CD14-positive monocyte (primary cell): ENCODE measurements at regions not wholly inside any gene's neighbourhood (a gene's known extent, or its start where the extent isn't known, plus 50 kb on each side); places are given as distances from the start of the nearest gene placed in this dataset.
A peak's percentile ranks its signal among the peaks of the same experiment; 100 is the strongest.

Experiments used
- DNase-seq, 3 donors: peaks; one replicate each; pipeline ENCODE4 v3.0.0-alpha.2; 2011 to 2022
- H2AFZ ChIP-seq: 2 replicates; pipeline ENCODE4 v1.6.0; 2012; ENCODE audit warnings: mild to moderate bottlenecking, low read depth, low read length, inconsistent platforms; ENCODE audit not compliant: insufficient read depth, poor library complexity, severe bottlenecking
- H3K27ac ChIP-seq, 2 donors: 1 replicate in 1 of 2; 2 replicates in 1 of 2; pipeline ENCODE4 v1.5.1; 2012 to 2013; ENCODE audit warnings: low read length in 2 of 2, control low read depth in 1 of 2, inconsistent platforms in 1 of 2, low read depth in 1 of 2, mild to moderate bottlenecking in 1 of 2
- H3K27me3 ChIP-seq, 2 donors: one replicate each; pipeline versions ENCODE4 v1.6.0 to v1.6.1; 2011 to 2013; ENCODE audit warnings: low read length in 2 of 2; ENCODE audit not compliant: control insufficient read depth in 2 of 2, insufficient read depth in 2 of 2
- H3K36me3 ChIP-seq, 2 donors: replicated peaks in 1 of 2; 1 replicate in 1 of 2; 2 replicates in 1 of 2; pipeline versions ENCODE4 v1.5.1 to v1.6.1; 2012 to 2013; ENCODE audit warnings: low read length in 2 of 2, control low read depth in 1 of 2, inconsistent platforms in 1 of 2, mild to moderate bottlenecking in 1 of 2; ENCODE audit not compliant: insufficient read depth in 2 of 2, control insufficient read depth in 1 of 2
- H3K4me1 ChIP-seq, 2 donors: 1 replicate in 1 of 2; 2 replicates in 1 of 2; pipeline versions ENCODE4 v1.5.1 to v1.6.1; 2012 to 2013; ENCODE audit warnings: low read length in 2 of 2, control low read depth in 1 of 2, inconsistent platforms in 1 of 2, mild to moderate bottlenecking in 1 of 2, moderate library complexity in 1 of 2; ENCODE audit not compliant: insufficient read depth in 2 of 2, control insufficient read depth in 1 of 2
- H3K4me2 ChIP-seq: replicated peaks from 2 replicates; pipeline ENCODE3; 2012; ENCODE audit warnings: low read length, moderate library complexity, mild to moderate bottlenecking; ENCODE audit not compliant: poor library complexity, severe bottlenecking; ENCODE audit errors: extremely low read depth
- H3K4me3 ChIP-seq, 3 experiments: fragments of 200-600 bp in 1 of 3; sonication (generic) in 1 of 3; replicated peaks in 1 of 3; 1 replicate in 2 of 3; 2 replicates in 1 of 3; pipeline ENCODE4 v1.5.1; 2011 to 2013; ENCODE audit warnings: low read length in 3 of 3, mild to moderate bottlenecking in 3 of 3, control low read depth in 2 of 3, low read depth in 2 of 3, inconsistent platforms in 1 of 3, moderate library complexity in 1 of 3
- H3K79me2 ChIP-seq: 2 replicates; pipeline ENCODE4 v1.6.0; 2012; ENCODE audit warnings: mild to moderate bottlenecking, control low read depth, inconsistent platforms, low read length, moderate library complexity; ENCODE audit not compliant: insufficient read depth
- H3K9ac ChIP-seq: 2 replicates; pipeline ENCODE4 v1.6.0; 2017; ENCODE audit warnings: low read length, mild to moderate bottlenecking; ENCODE audit not compliant: insufficient read depth, poor library complexity, severe bottlenecking
- H3K9me3 ChIP-seq, 2 donors: replicated peaks in 1 of 2; 1 replicate in 1 of 2; 2 replicates in 1 of 2; pipeline versions ENCODE4 v1.5.1 to v1.6.1; 2012 to 2013; ENCODE audit warnings: low read length in 2 of 2, control low read depth in 1 of 2; ENCODE audit not compliant: control insufficient read depth in 1 of 2, insufficient read depth in 1 of 2
- H4K20me1 ChIP-seq: 2 replicates; pipeline ENCODE4 v1.6.0; 2012; ENCODE audit warnings: mild to moderate bottlenecking, low read length, control low read depth, moderate library complexity; ENCODE audit not compliant: insufficient read depth
- H3K27ac Mint-ChIP-seq, 7 donors: one replicate each; pipeline ENCODE4 v1.8.0; 2020; ENCODE audit warnings: mild to moderate bottlenecking in 7 of 7, mixed read lengths in 7 of 7, moderate library complexity in 6 of 7, inconsistent platforms in 2 of 7
- H3K27me3 Mint-ChIP-seq, 3 donors: one replicate each; pipeline ENCODE4 v1.8.0; 2021 to 2022; ENCODE audit warnings: low read depth in 3 of 3, mild to moderate bottlenecking in 3 of 3, mixed read lengths in 3 of 3, moderate library complexity in 3 of 3, inconsistent platforms in 1 of 3
- H3K36me3 Mint-ChIP-seq, 2 donors: one replicate each; pipeline ENCODE4 v1.8.0; 2020; ENCODE audit warnings: mixed read lengths in 2 of 2, inconsistent platforms in 1 of 2, mild to moderate bottlenecking in 1 of 2
- H3K4me1 Mint-ChIP-seq: one replicate; pipeline ENCODE4 v1.8.0; 2020; ENCODE audit warnings: mild to moderate bottlenecking, mixed read lengths
- H3K4me3 Mint-ChIP-seq, 2 donors: one replicate each; pipeline ENCODE4 v1.8.0; 2020; ENCODE audit warnings: mild to moderate bottlenecking in 2 of 2, mixed read lengths in 2 of 2, moderate library complexity in 1 of 2
- H3K9me3 Mint-ChIP-seq, 7 donors: one replicate each; pipeline ENCODE4 v1.8.0; 2020 to 2022; ENCODE audit warnings: mixed read lengths in 7 of 7, mild to moderate bottlenecking in 6 of 7, moderate library complexity in 6 of 7, inconsistent platforms in 2 of 7
- CTCF ChIP-seq: fragments of 200-600 bp; IDR thresholded peaks from one replicate; pipeline ENCODE4 v1.8.0; 2022; ENCODE audit warnings: antibody characterized with exemption, mild to moderate bottlenecking
- WGBS: methylation state at CpG from one replicate; pipeline ENCODE4 v1.1.5; 2013; ENCODE audit warnings: missing lambda C conversion rate; ENCODE audit not compliant: insufficient coverage; 5-methylcytosine and 5-hydroxymethylcytosine counted together
- intact Hi-C, 2 donors: fragments of 100-400 bp; cut with micrococcal nuclease; formaldehyde crosslinking; loops; one replicate each; pipeline versions ENCODE4 v1.15.0 to v1.15.1; 2023

- Mint-ChIP-seq H3K4me1 (peaks cover 35% of the 10 kb centered on the region), H3K27ac (no peak overlapping the region), H3K9me3 (peaks cover 0 to 3% (median 0%) of the 10 kb centered on the region in 7 donors), H3K4me3 (no peak overlapping the region), H3K36me3 (no peaks in the 10 kb centered on the region), H3K27me3 (peaks cover 0 to 2% (median 2%) of the 10 kb centered on the region in 3 donors)
- TF ChIP-seq CTCF: no peak
- Histone ChIP-seq H3K27ac (no peak overlapping the region), H3K9ac (no peak overlapping the region), H4K20me1 (no peaks in the 10 kb centered on the region), H3K4me1 (peaks cover 41 to 43% of the 10 kb centered on the region in 2 donors), H3K4me3 (no peak overlapping the region), H3K79me2 (no peaks in the 10 kb centered on the region), H3K36me3 (no peaks in the 10 kb centered on the region), H2AFZ (no peak overlapping the region), H3K4me2 (no peak overlapping the region), H3K9me3 (no peaks in the 10 kb centered on the region), H3K27me3 (no peaks in the 10 kb centered on the region)
- DNase-seq: peak in 2 of 3 donors; percentile 27 to 52
- intact Hi-C loops: loop anchor here (10.0 kb wide), 1 partner anchor 125 kb away; no protein-coding TSS in a partner anchor
- WGBS: 90% methylated on average over 2 of the region's 3 CpGs
Measured at GRCh38 chr4:38189445-38189844, 229.2 kb downstream of the PTTG2 start.

- Histone ChIP-seq H3K4me3 (peak overlapping the region in 1 of 3 experiments; percentile 25), H3K27me3 (no peaks in the 10 kb centered on the region), H3K9ac (peak overlapping the region; percentile 15), H4K20me1 (no peaks in the 10 kb centered on the region), H3K4me2 (peak overlapping the region; percentile 32), H3K4me1 (peaks cover 43 to 45% of the 10 kb centered on the region in 2 donors), H3K79me2 (no peaks in the 10 kb centered on the region), H3K36me3 (no peaks in the 10 kb centered on the region), H3K9me3 (peaks cover 4% of the 10 kb centered on the region in 2 donors), H2AFZ (peak overlapping the region; percentile 7), H3K27ac (peak overlapping the region; percentile 51 to 76)
- Mint-ChIP-seq H3K36me3 (no peaks in the 10 kb centered on the region), H3K9me3 (peaks cover 0 to 7% (median 4%) of the 10 kb centered on the region in 7 donors), H3K27me3 (peaks cover 0 to 2% (median 2%) of the 10 kb centered on the region in 3 donors), H3K4me3 (no peak overlapping the region), H3K27ac (peak overlapping the region in 5 of 7 donors; percentile 46 to 89 (median 75)), H3K4me1 (peaks cover 36% of the 10 kb centered on the region)
- no peak for TF ChIP-seq CTCF
- DNase-seq: no peak
- WGBS: 17% methylated on average over 1 of the region's 4 CpGs
- intact Hi-C loops: no loop called here
Measured at GRCh38 chr4:38190717-38191178, 230.6 kb downstream of the PTTG2 start.
